HEK293T (cell line): ENCODE measurements at regions not wholly inside any gene's neighbourhood (a gene's known extent, or its start where the extent isn't known, plus 50 kb on each side); places are given as distances from the start of the nearest gene placed in this dataset.

ENCODE experiments used
- FOXM1 ChIP-seq: fragments of 450-650 bp; IDR thresholded peaks from 2 replicates; pipeline ENCODE4 v1.6.1; 2017; ENCODE audit warnings: mild to moderate bottlenecking, borderline replicate concordance
- HDGF ChIP-seq: fragments of 450-650 bp; IDR thresholded peaks from 2 replicates; pipeline ENCODE4 v1.6.1; 2017; ENCODE audit warnings: antibody characterized with exemption, borderline replicate concordance
- TARDBP ChIP-seq: fragments of 450-650 bp; IDR thresholded peaks from 2 replicates; pipeline ENCODE4 v1.6.1; 2016

DNA sequence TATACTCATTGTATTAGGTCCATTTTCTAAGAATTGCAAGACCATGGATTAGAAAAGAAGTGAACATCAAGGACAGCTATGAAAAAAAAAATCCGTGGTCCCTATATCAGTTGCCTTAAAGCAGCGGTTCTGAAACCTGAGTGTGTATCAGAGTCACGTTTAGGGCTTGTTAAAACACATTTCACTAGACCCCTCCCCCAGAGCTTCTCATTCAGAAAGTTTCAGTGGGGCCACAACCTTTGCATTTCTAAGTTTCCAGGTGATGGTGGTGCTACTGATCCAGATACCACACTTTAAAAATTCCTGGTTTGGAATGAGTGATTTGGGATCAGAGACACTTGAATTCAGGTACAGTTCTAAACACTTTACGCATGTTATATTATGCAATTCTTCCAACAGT, 96.1 kb upstream of the PRMT6 start:
- no peak for TF ChIP-seq FOXM1
- no peak for TF ChIP-seq HDGF
- no peak for TF ChIP-seq TARDBP
